H9 (cell line): ENCODE measurements at regions not wholly inside any gene's neighbourhood (a gene's known extent, or its start where the extent isn't known, plus 50 kb on each side); places are given as distances from the start of the nearest gene placed in this dataset.

Source experiments
- DNase-seq: peaks from one replicate; pipeline ENCODE4 v3.0.0-alpha.2; 2017
- H2AFZ ChIP-seq: one replicate; pipeline ENCODE4 v1.6.1; 2013; ENCODE audit warnings: mild to moderate bottlenecking, low read length, control low read depth, moderate library complexity
- H2AK5ac ChIP-seq: 2 replicates; pipeline ENCODE4 v1.6.1; 2013; ENCODE audit warnings: low read length, control low read depth, mixed read lengths; ENCODE audit not compliant: insufficient read length
- H2BK120ac ChIP-seq: one replicate; pipeline ENCODE4 v1.6.1; 2013; ENCODE audit warnings: low read depth, mild to moderate bottlenecking, low read length, control low read depth, inconsistent platforms; ENCODE audit not compliant: poor library complexity, severe bottlenecking
- H2BK12ac ChIP-seq: 2 replicates; pipeline ENCODE4 v1.6.1; 2013; ENCODE audit warnings: low read length, control low read depth, mixed read lengths, low read depth; ENCODE audit not compliant: insufficient read length
- H2BK15ac ChIP-seq: 2 replicates; pipeline ENCODE4 v1.6.1; 2013; ENCODE audit warnings: low read depth, low read length, control low read depth
- H2BK20ac ChIP-seq: one replicate; pipeline ENCODE4 v1.6.1; 2013; ENCODE audit warnings: low read depth, mild to moderate bottlenecking, low read length, control low read depth, inconsistent platforms; ENCODE audit not compliant: poor library complexity, severe bottlenecking
- H2BK5ac ChIP-seq: 2 replicates; pipeline ENCODE4 v1.6.1; 2013; ENCODE audit warnings: low read length, control low read depth, mixed read lengths; ENCODE audit not compliant: insufficient read length
- H3K14ac ChIP-seq: 2 replicates; pipeline ENCODE4 v1.6.1; 2013; ENCODE audit warnings: low read length, control low read depth; ENCODE audit not compliant: insufficient read depth
- H3K18ac ChIP-seq: 2 replicates; pipeline ENCODE4 v1.6.1; 2013; ENCODE audit warnings: low read depth, mild to moderate bottlenecking, mixed read lengths, low read length, control low read depth; ENCODE audit not compliant: insufficient read length
- H3K23ac ChIP-seq: 2 replicates; pipeline ENCODE4 v1.6.1; 2013; ENCODE audit warnings: low read length, control low read depth, mixed read lengths, low read depth; ENCODE audit not compliant: insufficient read length
- H3K23me2 ChIP-seq: 2 replicates; pipeline ENCODE4 v1.6.1; 2013; ENCODE audit warnings: low read depth, mild to moderate bottlenecking, mixed read lengths, low read length, control low read depth; ENCODE audit not compliant: insufficient read length, poor library complexity, severe bottlenecking
- H3K27ac ChIP-seq: 2 replicates; pipeline ENCODE4 v1.5.1; 2013; ENCODE audit warnings: low read length, control low read depth, mixed read lengths, low read depth; ENCODE audit not compliant: insufficient read length
- H3K27me3 ChIP-seq: 2 replicates; pipeline ENCODE4 v1.6.1; 2013; ENCODE audit warnings: low read length, control low read depth, inconsistent platforms; ENCODE audit not compliant: insufficient read depth
- H3K4ac ChIP-seq: 2 replicates; pipeline ENCODE4 v1.6.1; 2013; ENCODE audit warnings: low read depth, mild to moderate bottlenecking, control low read depth, inconsistent platforms, low read length, moderate library complexity
- H3K4me1 ChIP-seq: 2 replicates; pipeline ENCODE4 v1.6.1; 2013; ENCODE audit warnings: low read length, control low read depth, inconsistent platforms; ENCODE audit not compliant: insufficient read depth
- H3K4me2 ChIP-seq: 2 replicates; pipeline ENCODE4 v1.6.1; 2013; ENCODE audit warnings: low read length, control low read depth, mixed read lengths; ENCODE audit not compliant: insufficient read length, insufficient read depth
- H3K56ac ChIP-seq: 2 replicates; pipeline ENCODE4 v1.6.1; 2013; ENCODE audit warnings: low read depth, mild to moderate bottlenecking, mixed read lengths, low read length, control low read depth; ENCODE audit not compliant: insufficient read length
- H3K79me1 ChIP-seq: 2 replicates; pipeline ENCODE4 v1.6.1; 2013; ENCODE audit warnings: low read depth, mild to moderate bottlenecking, moderate library complexity, low read length, control low read depth, inconsistent platforms; ENCODE audit not compliant: insufficient read depth, poor library complexity, severe bottlenecking
- H3K79me2 ChIP-seq: 2 replicates; pipeline ENCODE4 v1.6.1; 2013; ENCODE audit warnings: low read length, control low read depth, inconsistent platforms; ENCODE audit not compliant: insufficient read depth
- H3K9ac ChIP-seq: 2 replicates; pipeline ENCODE4 v1.6.1; 2013; ENCODE audit warnings: low read length, control low read depth, mixed read lengths; ENCODE audit not compliant: insufficient read length; ENCODE audit errors: extremely low read depth
- H3K9me3 ChIP-seq: one replicate; pipeline ENCODE4 v1.6.1; 2013; ENCODE audit warnings: low read depth, low read length, inconsistent platforms; ENCODE audit not compliant: control insufficient read depth
- H3T11ph ChIP-seq: one replicate; pipeline ENCODE4 v1.6.1; 2013; ENCODE audit warnings: mild to moderate bottlenecking, low read length, control low read depth, inconsistent platforms
- H4K20me1 ChIP-seq: one replicate; pipeline ENCODE4 v1.6.1; 2013; ENCODE audit not compliant: control insufficient read depth, insufficient read length, insufficient read depth
- H4K5ac ChIP-seq: 2 replicates; pipeline ENCODE4 v1.6.1; 2013; ENCODE audit warnings: low read depth, mild to moderate bottlenecking, mixed read lengths, low read length, control low read depth; ENCODE audit not compliant: insufficient read length
- H4K8ac ChIP-seq: replicated peaks from 2 replicates; pipeline ENCODE4 v1.6.1; 2013; ENCODE audit warnings: low read length, control low read depth, mixed read lengths, low read depth; ENCODE audit not compliant: insufficient read length
- H4K91ac ChIP-seq: 2 replicates; pipeline ENCODE4 v1.6.1; 2013; ENCODE audit warnings: low read depth, mild to moderate bottlenecking, moderate library complexity, mixed read lengths, low read length, control low read depth; ENCODE audit not compliant: insufficient read length
- H3K27ac Mint-ChIP-seq, 3 experiments: 2 replicates in 2 of 3; 3 replicates in 1 of 3; pipeline ENCODE4 v1.8.0; 2020 to 2021; ENCODE audit warnings: mixed read lengths in 3 of 3, mild to moderate bottlenecking in 1 of 3, moderate library complexity in 1 of 3
- H3K27me3 Mint-ChIP-seq: 2 replicates; pipeline ENCODE4 v1.8.0; 2021; ENCODE audit warnings: low read depth, mild to moderate bottlenecking, moderate library complexity, mixed read lengths
- H3K36me3 Mint-ChIP-seq, 3 experiments: 2 replicates in 2 of 3; 3 replicates in 1 of 3; pipeline ENCODE4 v1.8.0; 2020 to 2021; ENCODE audit warnings: low read depth in 3 of 3, mixed read lengths in 3 of 3; ENCODE audit not compliant: insufficient read depth in 1 of 3
- H3K4me1 Mint-ChIP-seq, 2 experiments: 2 replicates each; pipeline ENCODE4 v1.8.0; 2020; ENCODE audit warnings: mixed read lengths in 2 of 2
- H3K4me3 Mint-ChIP-seq, 2 experiments: 2 replicates in 1 of 2; 3 replicates in 1 of 2; pipeline ENCODE4 v1.8.0; 2020 to 2021; ENCODE audit warnings: mild to moderate bottlenecking in 2 of 2, mixed read lengths in 2 of 2, moderate library complexity in 1 of 2
- H3K9me3 Mint-ChIP-seq, 2 experiments: 2 replicates in 1 of 2; 3 replicates in 1 of 2; pipeline ENCODE4 v1.8.0; 2020; ENCODE audit warnings: mild to moderate bottlenecking in 2 of 2, mixed read lengths in 2 of 2, moderate library complexity in 1 of 2
- whole genome bisulfite sequencing: extraction: QIAGEN DNeasy Blood & Tissue Kit; methylation state at CpG from one replicate; pipeline ENCODE4 v1.1.7; 2013; ENCODE audit warnings: missing lambda C conversion rate, low lambda C conversion rate, mixed read lengths; ENCODE audit not compliant: insufficient read length; ENCODE audit errors: extremely low coverage; 5-methylcytosine and 5-hydroxymethylcytosine counted together
- TF ChIP-seq, protein P1 (sequence below): fragments of 200-600 bp; sonication (generic); conservative IDR thresholded peaks from 3 replicates; pipeline ENCODE4 v1.8.0; 2021; ENCODE audit warnings: antibody characterized with exemption, mild to moderate bottlenecking

DNA sequence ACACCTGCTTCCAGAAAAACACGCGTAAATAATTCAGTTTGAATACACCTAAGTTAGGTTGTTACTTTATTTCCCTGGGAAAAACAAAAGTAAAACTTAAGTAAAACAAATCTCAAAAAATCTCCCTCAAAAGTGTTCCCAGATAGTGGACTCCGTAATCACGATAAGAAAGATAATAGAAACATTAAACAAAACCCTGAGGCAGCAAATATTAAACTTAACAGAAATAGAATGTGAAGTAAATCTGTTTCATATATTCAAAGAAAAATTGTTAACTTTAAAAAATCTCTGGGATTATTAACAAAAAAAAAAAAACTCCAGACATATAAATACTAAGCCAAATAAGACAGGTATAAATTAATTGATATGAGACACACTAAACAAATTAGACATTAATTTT lies 743.2 kb upstream of the NCAM2 start:
- no peak overlapping the region for H2BK20ac ChIP-seq
- H3K79me1 ChIP-seq = no peaks in the 10 kb centered on the region
- H3K9ac ChIP-seq = no peak overlapping the region
- no peaks in the 10 kb centered on the region for H3K27me3 ChIP-seq
- no peaks in the 10 kb centered on the region for H3K4me1 ChIP-seq
- no peak overlapping the region for H3T11ph ChIP-seq
- no peaks in the 10 kb centered on the region for H4K20me1 ChIP-seq
- H3K23ac ChIP-seq = no peak overlapping the region
- DNase-seq = no peak
- no peak overlapping the region for H2BK5ac ChIP-seq
- H3K27me3 Mint-ChIP-seq = no peaks in the 10 kb centered on the region
- H4K8ac ChIP-seq = no peak overlapping the region
- H4K5ac ChIP-seq = no peak overlapping the region
- H2BK12ac ChIP-seq = no peak overlapping the region
- TF ChIP-seq, protein P1, sequence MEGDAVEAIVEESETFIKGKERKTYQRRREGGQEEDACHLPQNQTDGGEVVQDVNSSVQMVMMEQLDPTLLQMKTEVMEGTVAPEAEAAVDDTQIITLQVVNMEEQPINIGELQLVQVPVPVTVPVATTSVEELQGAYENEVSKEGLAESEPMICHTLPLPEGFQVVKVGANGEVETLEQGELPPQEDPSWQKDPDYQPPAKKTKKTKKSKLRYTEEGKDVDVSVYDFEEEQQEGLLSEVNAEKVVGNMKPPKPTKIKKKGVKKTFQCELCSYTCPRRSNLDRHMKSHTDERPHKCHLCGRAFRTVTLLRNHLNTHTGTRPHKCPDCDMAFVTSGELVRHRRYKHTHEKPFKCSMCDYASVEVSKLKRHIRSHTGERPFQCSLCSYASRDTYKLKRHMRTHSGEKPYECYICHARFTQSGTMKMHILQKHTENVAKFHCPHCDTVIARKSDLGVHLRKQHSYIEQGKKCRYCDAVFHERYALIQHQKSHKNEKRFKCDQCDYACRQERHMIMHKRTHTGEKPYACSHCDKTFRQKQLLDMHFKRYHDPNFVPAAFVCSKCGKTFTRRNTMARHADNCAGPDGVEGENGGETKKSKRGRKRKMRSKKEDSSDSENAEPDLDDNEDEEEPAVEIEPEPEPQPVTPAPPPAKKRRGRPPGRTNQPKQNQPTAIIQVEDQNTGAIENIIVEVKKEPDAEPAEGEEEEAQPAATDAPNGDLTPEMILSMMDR = no peak
- no peak overlapping the region for H3K27ac Mint-ChIP-seq
- H3K9me3 ChIP-seq = no peaks in the 10 kb centered on the region
- H2AFZ ChIP-seq = no peak overlapping the region
- H3K56ac ChIP-seq = no peak overlapping the region
- H3K4ac ChIP-seq = no peak overlapping the region
- H3K36me3 Mint-ChIP-seq = no peaks in the 10 kb centered on the region
- H3K79me2 ChIP-seq = no peaks in the 10 kb centered on the region
- peaks cover 8 to 13% of the 10 kb centered on the region in 2 experiments for H3K4me1 Mint-ChIP-seq
- no CpG with 5 or more reads among the region's 4 CpGs for WGBS
- no peak overlapping the region for H4K91ac ChIP-seq
- no peak overlapping the region for H3K4me3 Mint-ChIP-seq
- no peaks in the 10 kb centered on the region for H3K9me3 Mint-ChIP-seq
- no peak overlapping the region for H3K14ac ChIP-seq
- H2BK120ac ChIP-seq = no peak overlapping the region
- no peak overlapping the region for H2AK5ac ChIP-seq
- H2BK15ac ChIP-seq = no peak overlapping the region
- H3K4me2 ChIP-seq = no peak overlapping the region
- H3K23me2 ChIP-seq = no peaks in the 10 kb centered on the region
- H3K27ac ChIP-seq = no peak overlapping the region
- H3K18ac ChIP-seq = no peak overlapping the region
